ENCODE measurements at regions not wholly inside any gene's neighbourhood (a gene's known extent, or its start where the extent isn't known, plus 50 kb on each side); places are given as distances from the start of the nearest gene placed in this dataset.

DNA sequence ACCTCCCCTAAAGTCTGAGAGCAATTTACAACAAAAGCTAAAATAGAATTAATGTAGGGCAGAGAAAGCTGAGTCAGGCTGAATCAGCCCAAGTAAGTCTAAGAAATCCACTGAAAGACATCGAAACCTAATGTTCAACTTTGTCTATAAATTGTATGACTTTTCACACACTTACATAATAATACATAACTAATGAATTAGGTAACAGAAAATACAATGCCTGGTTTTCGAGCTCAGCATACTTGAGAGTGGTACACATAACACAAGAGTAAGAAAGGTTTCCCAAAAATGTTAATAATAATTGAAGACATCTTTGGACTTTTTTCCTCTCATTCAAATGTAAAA is 55.3 kb upstream of the VGLL4 start:
- DNase-seq (ENCODE audit: low spot score), result no peak
- H3K9me3 Mint-ChIP-seq, result no peaks in the 10 kb centered on the region
- no peak overlapping the region for H3K27ac Mint-ChIP-seq
- no peaks in the 10 kb centered on the region for H3K36me3 Mint-ChIP-seq (ENCODE audit: low read depth)
- H3K4me3 Mint-ChIP-seq, result no peak overlapping the region
- no peaks in the 10 kb centered on the region for H3K27me3 Mint-ChIP-seq (ENCODE audit: low read depth)
- H3K4me1 Mint-ChIP-seq (ENCODE audit: low read depth), result no peaks in the 10 kb centered on the region

DNA sequence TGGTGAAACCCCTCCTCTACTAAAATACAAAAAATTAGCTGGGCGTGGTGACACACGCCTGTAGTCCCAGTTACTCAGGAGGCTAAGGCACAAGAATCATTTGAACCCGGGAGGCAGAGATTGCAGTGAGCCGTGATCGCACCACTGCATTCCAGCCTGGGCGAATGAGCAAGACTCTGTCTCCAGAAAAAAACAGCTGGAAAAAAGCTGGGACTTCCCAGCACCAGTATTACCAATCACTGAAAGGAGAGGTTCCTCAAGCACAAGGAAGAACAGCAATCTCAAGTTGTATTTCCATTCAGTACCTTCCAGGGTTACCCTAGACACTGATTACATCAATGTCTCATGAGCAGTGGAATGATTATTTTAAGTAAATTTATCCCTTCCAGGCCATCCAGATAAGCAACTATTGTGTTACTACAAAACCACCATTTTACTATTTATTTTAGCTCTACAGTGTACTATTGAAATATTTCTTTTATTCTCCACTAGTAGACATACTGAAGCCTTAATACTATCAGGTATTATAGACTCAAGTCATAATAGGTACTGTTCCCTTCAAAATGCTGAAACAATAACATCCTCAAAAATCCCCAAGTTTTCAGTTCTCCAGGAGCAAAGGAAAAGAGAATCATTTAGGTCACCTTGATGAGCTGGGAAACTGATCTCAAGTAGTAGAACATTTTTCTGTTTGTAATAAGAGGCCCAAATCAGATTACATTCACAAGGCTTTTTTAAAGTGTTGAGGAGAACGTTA is 54.8 kb upstream of the VGLL4 start:
- Mint-ChIP-seq H3K4me1 (ENCODE audit: low read depth) (no peaks in the 10 kb centered on the region), H3K4me3 (no peak overlapping the region), H3K27me3 (ENCODE audit: low read depth) (no peaks in the 10 kb centered on the region), H3K9me3 (no peaks in the 10 kb centered on the region), H3K27ac (no peak overlapping the region), H3K36me3 (ENCODE audit: low read depth) (no peaks in the 10 kb centered on the region)
- no peak for DNase-seq (ENCODE audit: low spot score)

DNA sequence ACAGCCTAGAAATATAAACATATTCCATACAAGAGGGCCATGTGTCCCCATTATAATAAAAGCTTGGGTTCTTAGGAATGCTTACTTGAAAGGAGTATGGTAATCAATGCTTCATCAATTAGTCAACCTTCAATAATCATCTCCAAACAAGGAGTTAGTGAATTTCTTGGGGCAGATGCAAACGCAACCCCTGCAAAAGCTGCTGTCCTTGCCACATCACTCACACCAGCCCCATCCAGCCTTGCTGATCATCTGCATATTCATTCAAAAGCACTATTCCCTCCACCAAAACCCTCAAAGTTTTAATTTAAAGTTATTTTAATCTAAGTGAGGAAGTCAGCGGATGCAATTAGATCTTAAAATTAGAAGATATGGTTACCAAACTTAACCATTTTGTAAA is 54.0 kb upstream of the VGLL4 start:
- H3K9me3 Mint-ChIP-seq, result no peaks in the 10 kb centered on the region
- H3K27ac Mint-ChIP-seq, result no peak overlapping the region
- no peak for DNase-seq (ENCODE audit: low spot score)
- no peaks in the 10 kb centered on the region for H3K4me1 Mint-ChIP-seq (ENCODE audit: low read depth)
- no peaks in the 10 kb centered on the region for H3K27me3 Mint-ChIP-seq (ENCODE audit: low read depth)
- H3K36me3 Mint-ChIP-seq (ENCODE audit: low read depth), result no peaks in the 10 kb centered on the region
- no peak overlapping the region for H3K4me3 Mint-ChIP-seq

DNA sequence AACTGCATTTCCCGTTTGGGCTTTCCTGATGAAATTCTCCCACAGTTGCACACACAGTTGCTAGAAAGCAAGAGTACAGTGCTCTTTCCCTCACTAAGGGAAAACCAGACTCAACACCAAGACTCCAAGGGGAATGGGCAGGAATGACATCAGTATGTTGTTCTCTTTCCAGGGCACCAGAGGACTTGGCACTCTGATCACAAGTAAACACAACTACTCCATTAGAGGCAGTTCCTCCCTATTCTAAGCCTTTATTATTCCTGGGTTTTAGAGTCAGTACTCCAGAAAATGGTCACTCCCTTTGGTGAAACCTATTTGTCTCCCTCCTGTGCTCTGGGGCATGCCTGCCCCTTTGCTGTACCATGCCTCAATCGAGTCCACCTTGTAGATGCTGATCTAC is 52.3 kb upstream of the VGLL4 start:
- H3K36me3 Mint-ChIP-seq (ENCODE audit: low read depth), result no peaks in the 10 kb centered on the region
- H3K4me1 Mint-ChIP-seq (ENCODE audit: low read depth), result no peaks in the 10 kb centered on the region
- H3K9me3 Mint-ChIP-seq, result no peaks in the 10 kb centered on the region

More for the DNA sequence above, 52.3 kb upstream of the VGLL4 start:
- Mint-ChIP-seq H3K27ac (no peak overlapping the region), H3K4me3 (no peak overlapping the region), H3K27me3 (ENCODE audit: low read depth) (no peaks in the 10 kb centered on the region)
- no peak for DNase-seq (ENCODE audit: low spot score)
